Gastrocnemius medialis (tissue), 4 donors: ENCODE measurements at regions not wholly inside any gene's neighbourhood (a gene's known extent, or its start where the extent isn't known, plus 50 kb on each side); places are given as distances from the start of the nearest gene placed in this dataset.

Source experiments
- CTCF ChIP-seq, 5 experiments: fragments of 450-650 bp in 3 of 5; fragments of 200-600 bp in 2 of 5; sonication (generic) in 2 of 5; IDR thresholded peaks in 4 of 5; conservative IDR thresholded peaks in 1 of 5; 1 replicate in 4 of 5; 2 replicates in 1 of 5; pipeline ENCODE4 v1.5.1; 2016 to 2019; ENCODE audit warnings: antibody characterized with exemption in 5 of 5, mild to moderate bottlenecking in 3 of 5, moderate library complexity in 3 of 5
- POLR2A ChIP-seq, 2 donors: fragments of 450-650 bp; IDR thresholded peaks; one replicate each; pipeline ENCODE4 v1.6.1; 2017; ENCODE audit warnings: antibody characterized with exemption in 2 of 2, mild to moderate bottlenecking in 2 of 2, moderate library complexity in 2 of 2

- TF ChIP-seq CTCF (IDR thresholded peaks at IDR 0.05 in 4 of 5, conservative IDR thresholded peaks at IDR 0.05 in 1 of 5) (no peak), POLR2A (IDR thresholded peaks at IDR 0.05) (no peak)
Observed at GRCh38 chr12:58481811-58482210, 438.5 kb downstream of the LRIG3 start.
